B cell (primary cell): ENCODE measurements at regions not wholly inside any gene's neighbourhood (a gene's known extent, or its start where the extent isn't known, plus 50 kb on each side); places are given as distances from the start of the nearest gene placed in this dataset.

Experiments
- CTCF ChIP-seq: fragments of 200-600 bp; IDR thresholded peaks from one replicate; pipeline ENCODE4 v1.8.0; 2022; ENCODE audit warnings: antibody characterized with exemption, mild to moderate bottlenecking
- EZH2 ChIP-seq: IDR thresholded peaks from 2 replicates; pipeline ENCODE4 v1.6.1; 2012; ENCODE audit warnings: borderline replicate concordance, low read depth, mild to moderate bottlenecking, moderate library complexity, low read length; ENCODE audit not compliant: insufficient read depth, poor library complexity, severe bottlenecking

GRCh38 chr14:84112589-84112988 lies 1417.4 kb upstream of the FLRT2 start:
- TF ChIP-seq CTCF, result no peak
- TF ChIP-seq EZH2, result no peak
